ENCODE measurements at regions not wholly inside any gene's neighbourhood (a gene's known extent, or its start where the extent isn't known, plus 50 kb on each side); places are given as distances from the start of the nearest gene placed in this dataset.

- DNase-seq (ENCODE audit: low spot score) = no peak
These were observed 91.8 kb upstream of the ACO1 start for GRCh38 chr9:32292611-32293010.

DNA sequence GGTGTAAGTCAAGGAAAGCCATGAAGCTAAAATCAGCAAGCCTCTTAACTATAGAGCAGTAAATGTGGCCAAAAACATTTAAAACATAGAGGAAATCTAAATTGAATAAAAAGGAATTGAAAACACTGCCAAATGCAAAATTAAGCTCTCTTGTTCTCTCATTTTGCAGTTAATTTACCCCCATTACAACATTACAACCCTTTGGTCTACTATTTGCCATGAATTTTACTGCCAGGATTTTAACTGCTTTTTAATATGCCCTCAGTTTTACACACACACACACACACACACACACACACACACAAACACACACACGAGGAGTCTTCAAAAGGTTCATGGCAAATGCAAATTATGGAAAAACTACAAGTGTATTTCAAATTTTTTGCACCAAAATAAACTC lies 91.4 kb upstream of the ACO1 start:
- no peak for DNase-seq (ENCODE audit: low spot score)

DNA sequence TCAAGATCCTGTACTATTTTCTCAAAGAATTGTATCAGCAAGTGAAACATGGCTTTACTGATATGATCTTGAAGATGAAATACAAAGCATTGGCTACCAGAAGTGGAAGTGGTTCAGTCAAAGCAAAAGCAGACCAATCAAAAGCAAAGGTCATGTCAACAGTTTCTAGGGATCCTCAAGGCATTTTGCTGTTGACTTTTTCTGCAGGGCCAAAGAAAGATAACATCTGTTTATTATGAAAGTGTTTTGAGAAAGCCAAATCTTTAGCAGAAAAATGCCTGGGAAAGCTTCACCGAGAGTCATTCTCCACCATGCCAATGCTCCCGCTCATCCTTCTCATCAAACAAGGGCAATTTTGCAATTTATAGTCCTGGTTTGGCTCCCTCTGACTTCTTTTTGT lies 90.3 kb upstream of the ACO1 start:
- no peak for DNase-seq (ENCODE audit: low spot score)

DNA sequence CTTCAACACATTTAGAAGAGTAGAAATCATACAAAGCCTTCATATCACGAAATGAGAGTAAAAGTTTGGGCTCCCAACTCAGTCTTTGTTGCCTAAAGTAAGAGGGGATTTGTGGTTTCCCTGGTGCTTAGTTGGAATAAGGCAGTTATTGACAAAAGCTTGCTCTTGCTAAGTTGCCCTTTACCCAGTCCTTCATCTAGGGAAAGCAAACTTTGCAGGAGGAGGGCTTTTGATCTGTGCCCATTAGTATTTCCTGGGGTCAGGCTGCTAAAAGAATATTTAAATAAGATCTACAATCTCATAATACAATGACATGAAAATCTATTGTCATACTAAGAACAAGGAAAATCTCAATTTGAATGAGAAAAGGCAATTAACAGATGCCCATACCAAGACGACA lies 84.1 kb upstream of the ACO1 start:
- no peak for DNase-seq (ENCODE audit: low spot score)

GRCh38 chr9:32304495-32304894 lies 79.9 kb upstream of the ACO1 start:
- DNase-seq (ENCODE audit: low spot score) = no peak

DNA sequence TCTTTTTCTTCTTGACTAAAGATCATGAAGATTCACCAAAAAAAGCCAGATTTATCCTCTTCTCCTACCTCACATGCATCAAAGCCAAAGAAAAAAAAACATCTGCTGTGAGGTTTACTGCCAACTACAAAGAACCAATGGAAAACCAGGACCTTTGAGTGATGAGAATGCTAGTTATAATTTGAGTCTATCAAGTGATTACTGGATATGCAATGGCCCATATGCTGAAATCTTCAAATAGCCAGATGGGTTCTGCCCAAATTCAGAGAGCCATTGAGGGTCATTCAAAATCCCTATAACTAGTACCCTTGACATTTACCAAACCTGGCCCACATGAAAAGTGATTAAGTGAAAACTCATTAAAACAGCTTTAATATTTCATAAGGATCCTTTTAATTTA lies 78.4 kb upstream of the ACO1 start:
- DNase-seq (ENCODE audit: low spot score) = no peak

GRCh38 chr9:32319312-32319929 lies 65.0 kb upstream of the ACO1 start:
- DNase-seq (ENCODE audit: low spot score) = no peak

- no peak for DNase-seq (ENCODE audit: low spot score)
These were observed 61.8 kb upstream of the ACO1 start for GRCh38 chr9:32322622-32323021.

GRCh38 chr9:32326146-32326545 lies 58.3 kb upstream of the ACO1 start:
- DNase-seq (ENCODE audit: low spot score) = no peak

- no peak for DNase-seq (ENCODE audit: low spot score)
These were observed 53.2 kb upstream of the ACO1 start for GRCh38 chr9:32331240-32331639.

DNA sequence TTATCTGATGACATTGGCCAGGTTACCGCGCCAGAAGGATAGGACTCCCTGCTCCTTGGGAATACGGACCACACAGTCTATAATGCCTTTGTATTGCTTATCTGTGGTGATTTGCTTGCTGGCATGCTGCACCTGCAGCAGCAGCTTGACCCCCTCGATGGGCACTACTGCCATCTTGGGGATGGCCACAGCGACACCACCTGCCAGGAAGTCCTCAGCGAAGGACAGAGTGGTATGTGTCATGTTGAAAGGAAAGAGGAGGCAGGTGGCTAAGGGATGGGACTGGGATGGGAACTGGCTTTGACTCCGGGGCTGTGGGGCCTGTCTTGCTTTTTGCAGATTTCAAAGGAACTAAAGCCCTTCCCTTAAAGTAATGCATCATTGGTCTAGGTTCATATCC lies 50.3 kb upstream of the ACO1 start:
- DNase-seq (ENCODE audit: low spot score) = no peak

Data from left forelimb (tissue), 1 donor.